H9 (cell line): ENCODE measurements at regions not wholly inside any gene's neighbourhood (a gene's known extent, or its start where the extent isn't known, plus 50 kb on each side); places are given as distances from the start of the nearest gene placed in this dataset.

Experiments
- DNase-seq: peaks from one replicate; pipeline ENCODE4 v3.0.0-alpha.2; 2017
- H2AFZ ChIP-seq: one replicate; pipeline ENCODE4 v1.6.1; 2013; ENCODE audit warnings: mild to moderate bottlenecking, low read length, control low read depth, moderate library complexity
- H2AK5ac ChIP-seq: 2 replicates; pipeline ENCODE4 v1.6.1; 2013; ENCODE audit warnings: low read length, control low read depth, mixed read lengths; ENCODE audit not compliant: insufficient read length
- H2BK120ac ChIP-seq: one replicate; pipeline ENCODE4 v1.6.1; 2013; ENCODE audit warnings: low read depth, mild to moderate bottlenecking, low read length, control low read depth, inconsistent platforms; ENCODE audit not compliant: poor library complexity, severe bottlenecking
- H2BK12ac ChIP-seq: 2 replicates; pipeline ENCODE4 v1.6.1; 2013; ENCODE audit warnings: low read length, control low read depth, mixed read lengths, low read depth; ENCODE audit not compliant: insufficient read length
- H2BK15ac ChIP-seq: 2 replicates; pipeline ENCODE4 v1.6.1; 2013; ENCODE audit warnings: low read depth, low read length, control low read depth
- H2BK20ac ChIP-seq: one replicate; pipeline ENCODE4 v1.6.1; 2013; ENCODE audit warnings: low read depth, mild to moderate bottlenecking, low read length, control low read depth, inconsistent platforms; ENCODE audit not compliant: poor library complexity, severe bottlenecking
- H2BK5ac ChIP-seq: 2 replicates; pipeline ENCODE4 v1.6.1; 2013; ENCODE audit warnings: low read length, control low read depth, mixed read lengths; ENCODE audit not compliant: insufficient read length
- H3K14ac ChIP-seq: 2 replicates; pipeline ENCODE4 v1.6.1; 2013; ENCODE audit warnings: low read length, control low read depth; ENCODE audit not compliant: insufficient read depth
- H3K18ac ChIP-seq: 2 replicates; pipeline ENCODE4 v1.6.1; 2013; ENCODE audit warnings: low read depth, mild to moderate bottlenecking, mixed read lengths, low read length, control low read depth; ENCODE audit not compliant: insufficient read length
- H3K23ac ChIP-seq: 2 replicates; pipeline ENCODE4 v1.6.1; 2013; ENCODE audit warnings: low read length, control low read depth, mixed read lengths, low read depth; ENCODE audit not compliant: insufficient read length
- H3K23me2 ChIP-seq: 2 replicates; pipeline ENCODE4 v1.6.1; 2013; ENCODE audit warnings: low read depth, mild to moderate bottlenecking, mixed read lengths, low read length, control low read depth; ENCODE audit not compliant: insufficient read length, poor library complexity, severe bottlenecking
- H3K27ac ChIP-seq: 2 replicates; pipeline ENCODE4 v1.5.1; 2013; ENCODE audit warnings: low read length, control low read depth, mixed read lengths, low read depth; ENCODE audit not compliant: insufficient read length
- H3K27me3 ChIP-seq: 2 replicates; pipeline ENCODE4 v1.6.1; 2013; ENCODE audit warnings: low read length, control low read depth, inconsistent platforms; ENCODE audit not compliant: insufficient read depth
- H3K4ac ChIP-seq: 2 replicates; pipeline ENCODE4 v1.6.1; 2013; ENCODE audit warnings: low read depth, mild to moderate bottlenecking, control low read depth, inconsistent platforms, low read length, moderate library complexity
- H3K4me1 ChIP-seq: 2 replicates; pipeline ENCODE4 v1.6.1; 2013; ENCODE audit warnings: low read length, control low read depth, inconsistent platforms; ENCODE audit not compliant: insufficient read depth
- H3K4me2 ChIP-seq: 2 replicates; pipeline ENCODE4 v1.6.1; 2013; ENCODE audit warnings: low read length, control low read depth, mixed read lengths; ENCODE audit not compliant: insufficient read length, insufficient read depth
- H3K56ac ChIP-seq: 2 replicates; pipeline ENCODE4 v1.6.1; 2013; ENCODE audit warnings: low read depth, mild to moderate bottlenecking, mixed read lengths, low read length, control low read depth; ENCODE audit not compliant: insufficient read length
- H3K79me1 ChIP-seq: 2 replicates; pipeline ENCODE4 v1.6.1; 2013; ENCODE audit warnings: low read depth, mild to moderate bottlenecking, moderate library complexity, low read length, control low read depth, inconsistent platforms; ENCODE audit not compliant: insufficient read depth, poor library complexity, severe bottlenecking
- H3K79me2 ChIP-seq: 2 replicates; pipeline ENCODE4 v1.6.1; 2013; ENCODE audit warnings: low read length, control low read depth, inconsistent platforms; ENCODE audit not compliant: insufficient read depth
- H3K9ac ChIP-seq: 2 replicates; pipeline ENCODE4 v1.6.1; 2013; ENCODE audit warnings: low read length, control low read depth, mixed read lengths; ENCODE audit not compliant: insufficient read length; ENCODE audit errors: extremely low read depth
- H3K9me3 ChIP-seq: one replicate; pipeline ENCODE4 v1.6.1; 2013; ENCODE audit warnings: low read depth, low read length, inconsistent platforms; ENCODE audit not compliant: control insufficient read depth
- H3T11ph ChIP-seq: one replicate; pipeline ENCODE4 v1.6.1; 2013; ENCODE audit warnings: mild to moderate bottlenecking, low read length, control low read depth, inconsistent platforms
- H4K20me1 ChIP-seq: one replicate; pipeline ENCODE4 v1.6.1; 2013; ENCODE audit not compliant: control insufficient read depth, insufficient read length, insufficient read depth
- H4K5ac ChIP-seq: 2 replicates; pipeline ENCODE4 v1.6.1; 2013; ENCODE audit warnings: low read depth, mild to moderate bottlenecking, mixed read lengths, low read length, control low read depth; ENCODE audit not compliant: insufficient read length
- H4K8ac ChIP-seq: replicated peaks from 2 replicates; pipeline ENCODE4 v1.6.1; 2013; ENCODE audit warnings: low read length, control low read depth, mixed read lengths, low read depth; ENCODE audit not compliant: insufficient read length
- H4K91ac ChIP-seq: 2 replicates; pipeline ENCODE4 v1.6.1; 2013; ENCODE audit warnings: low read depth, mild to moderate bottlenecking, moderate library complexity, mixed read lengths, low read length, control low read depth; ENCODE audit not compliant: insufficient read length
- H3K27ac Mint-ChIP-seq, 3 experiments: 2 replicates in 2 of 3; 3 replicates in 1 of 3; pipeline ENCODE4 v1.8.0; 2020 to 2021; ENCODE audit warnings: mixed read lengths in 3 of 3, mild to moderate bottlenecking in 1 of 3, moderate library complexity in 1 of 3
- H3K27me3 Mint-ChIP-seq: 2 replicates; pipeline ENCODE4 v1.8.0; 2021; ENCODE audit warnings: low read depth, mild to moderate bottlenecking, moderate library complexity, mixed read lengths
- H3K36me3 Mint-ChIP-seq, 3 experiments: 2 replicates in 2 of 3; 3 replicates in 1 of 3; pipeline ENCODE4 v1.8.0; 2020 to 2021; ENCODE audit warnings: low read depth in 3 of 3, mixed read lengths in 3 of 3; ENCODE audit not compliant: insufficient read depth in 1 of 3
- H3K4me1 Mint-ChIP-seq, 2 experiments: 2 replicates each; pipeline ENCODE4 v1.8.0; 2020; ENCODE audit warnings: mixed read lengths in 2 of 2
- H3K4me3 Mint-ChIP-seq, 2 experiments: 2 replicates in 1 of 2; 3 replicates in 1 of 2; pipeline ENCODE4 v1.8.0; 2020 to 2021; ENCODE audit warnings: mild to moderate bottlenecking in 2 of 2, mixed read lengths in 2 of 2, moderate library complexity in 1 of 2
- H3K9me3 Mint-ChIP-seq, 2 experiments: 2 replicates in 1 of 2; 3 replicates in 1 of 2; pipeline ENCODE4 v1.8.0; 2020; ENCODE audit warnings: mild to moderate bottlenecking in 2 of 2, mixed read lengths in 2 of 2, moderate library complexity in 1 of 2
- CTCF ChIP-seq: fragments of 200-600 bp; sonication (generic); conservative IDR thresholded peaks from 3 replicates; pipeline ENCODE4 v1.8.0; 2021; ENCODE audit warnings: antibody characterized with exemption, mild to moderate bottlenecking
- WGBS: extraction: QIAGEN DNeasy Blood & Tissue Kit; methylation state at CpG from one replicate; pipeline ENCODE4 v1.1.7; 2013; ENCODE audit warnings: missing lambda C conversion rate, low lambda C conversion rate, mixed read lengths; ENCODE audit not compliant: insufficient read length; ENCODE audit errors: extremely low coverage; 5-methylcytosine and 5-hydroxymethylcytosine counted together

GRCh38 chr10:24035761-24036160, 173.2 kb upstream of the KIAA1217 start:
- Histone ChIP-seq H3K9ac (no peak overlapping the region), H3K23ac (no peak overlapping the region), H3K14ac (no peak overlapping the region), H3K79me2 (no peaks in the 10 kb centered on the region), H2BK120ac (no peak overlapping the region), H3K79me1 (no peaks in the 10 kb centered on the region), H2BK5ac (no peak overlapping the region), H3T11ph (no peak overlapping the region), H2BK15ac (no peak overlapping the region), H3K18ac (no peak overlapping the region), H2AFZ (no peak overlapping the region), H4K5ac (no peak overlapping the region), H3K4ac (no peak overlapping the region), H4K91ac (no peak overlapping the region), H3K56ac (no peak overlapping the region), H3K9me3 (no peaks in the 10 kb centered on the region), H3K4me2 (no peak overlapping the region), H2BK20ac (no peak overlapping the region), H4K20me1 (no peaks in the 10 kb centered on the region), H3K27ac (no peak overlapping the region), H3K27me3 (no peaks in the 10 kb centered on the region), H3K4me1 (no peaks in the 10 kb centered on the region), H3K23me2 (no peaks in the 10 kb centered on the region), H2BK12ac (no peak overlapping the region), H2AK5ac (no peak overlapping the region), H4K8ac (no peak overlapping the region)
- H3K9me3 Mint-ChIP-seq: no peaks in the 10 kb centered on the region
- H3K27me3 Mint-ChIP-seq: no peaks in the 10 kb centered on the region
- no peak overlapping the region for H3K27ac Mint-ChIP-seq
- no peak overlapping the region for H3K4me3 Mint-ChIP-seq
- H3K36me3 Mint-ChIP-seq: no peaks in the 10 kb centered on the region
- no peak for DNase-seq
- no peak for TF ChIP-seq CTCF
- H3K4me1 Mint-ChIP-seq: peaks cover 0 to 3% of the 10 kb centered on the region in 2 experiments; a peak in 1 of 4 replicates
- no CpG with 5 or more reads among the region's 4 CpGs for WGBS
